Fibroblast of skin of left biceps (primary cell): ENCODE measurements at regions not wholly inside any gene's neighbourhood (a gene's known extent, or its start where the extent isn't known, plus 50 kb on each side); places are given as distances from the start of the nearest gene placed in this dataset.
"Not testable (repeated sequence)": the region's sequence is repeated elsewhere in the genome, so short reads cannot be mapped to it uniquely, and the experiment has no call there.

ENCODE experiments used
- DNase-seq, 2 experiments: peaks; one replicate each; pipeline ENCODE4 v3.0.0-alpha.2; 2013; ENCODE audit warnings: low read depth in 2 of 2

DNA sequence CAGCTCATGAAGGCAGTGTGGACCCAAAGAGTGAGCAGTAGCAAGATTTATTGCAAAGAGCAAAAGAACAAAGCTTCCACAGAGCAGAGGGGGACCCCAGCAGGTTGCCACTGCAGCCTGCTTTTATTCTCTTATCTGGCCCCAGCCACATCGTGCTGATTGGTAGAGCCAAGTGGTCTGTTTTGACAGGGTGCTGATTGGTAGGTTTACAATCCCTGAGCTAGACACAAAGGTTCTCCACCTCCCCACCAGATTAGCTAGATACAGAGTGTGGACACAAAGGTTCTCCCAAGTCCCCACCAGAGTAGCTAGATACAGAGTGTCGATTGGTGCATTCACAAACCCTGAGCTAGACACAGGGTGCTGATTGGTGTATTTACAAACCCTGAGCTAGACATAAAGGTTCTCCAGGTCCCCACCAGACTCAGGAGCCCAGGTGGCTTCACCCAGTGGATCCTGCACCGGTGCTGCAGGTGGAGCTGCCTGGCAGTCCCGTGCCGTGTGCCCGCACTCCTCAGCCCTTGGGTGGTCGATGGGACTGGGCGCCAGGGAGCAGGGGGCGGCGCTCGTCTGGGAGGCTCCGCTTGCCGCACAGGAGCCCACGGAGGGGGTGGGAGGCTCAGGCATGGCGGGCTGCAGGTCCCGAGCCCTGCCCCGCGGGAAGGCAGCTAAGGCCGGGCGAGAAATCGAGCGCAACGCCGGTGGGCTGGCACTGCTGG lies 80.9 kb upstream of the BCHE start:
- DNase-seq, result not testable (repeated sequence)

DNA sequence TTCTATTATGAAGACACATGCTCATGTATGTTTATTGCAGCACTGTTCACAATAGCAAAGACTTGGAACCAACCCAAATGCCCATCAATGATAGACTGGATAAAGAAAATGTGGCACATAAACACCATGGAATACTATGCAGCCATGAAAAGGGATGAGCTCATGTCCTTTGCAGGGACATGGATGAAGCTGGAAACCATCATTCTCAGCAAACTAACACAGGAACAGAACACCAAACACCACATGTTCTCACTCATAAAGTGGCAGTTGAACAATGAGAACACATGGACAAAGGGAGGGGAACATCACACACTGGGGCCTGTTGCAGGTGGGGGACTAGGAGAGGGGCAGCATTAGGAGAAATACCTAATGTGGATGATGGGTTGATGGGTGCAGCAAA lies 77.9 kb upstream of the BCHE start:
- not testable (repeated sequence) for DNase-seq

DNA sequence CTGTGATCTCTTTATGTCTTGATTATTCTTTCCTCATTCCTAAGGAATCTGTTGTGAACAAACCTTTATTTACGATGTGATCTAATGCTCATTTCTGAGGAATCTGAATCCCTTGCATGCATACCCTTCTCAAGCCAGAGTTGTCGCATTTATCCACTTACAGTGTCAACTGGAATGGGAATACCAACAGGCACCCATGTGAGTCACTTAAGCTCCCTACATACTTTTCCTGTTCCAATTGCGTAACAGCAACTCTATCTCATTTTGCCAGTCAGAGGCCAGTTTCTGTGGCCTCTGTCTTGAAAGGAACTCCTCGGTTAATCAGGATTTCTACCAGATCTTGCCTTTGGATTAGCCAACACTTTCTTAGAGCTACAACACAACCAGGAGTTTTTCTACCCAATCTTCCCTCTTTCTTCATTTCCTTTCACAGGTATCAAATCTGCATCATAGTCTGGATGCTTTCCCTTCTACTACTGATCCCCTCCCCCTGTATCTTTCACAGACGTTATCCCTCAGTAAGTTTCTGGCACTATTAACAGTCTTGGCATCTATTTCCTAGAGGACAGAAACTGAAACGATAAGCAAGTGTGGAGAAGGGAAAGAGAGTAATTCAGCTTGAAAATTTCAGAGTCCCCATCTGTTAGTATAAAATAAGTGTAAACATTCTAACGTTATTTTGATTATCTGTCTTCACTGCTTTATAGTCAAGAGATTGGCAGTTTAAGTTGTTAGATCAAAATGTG lies 66.8 kb upstream of the BCHE start:
- DNase-seq, result no peak

DNA sequence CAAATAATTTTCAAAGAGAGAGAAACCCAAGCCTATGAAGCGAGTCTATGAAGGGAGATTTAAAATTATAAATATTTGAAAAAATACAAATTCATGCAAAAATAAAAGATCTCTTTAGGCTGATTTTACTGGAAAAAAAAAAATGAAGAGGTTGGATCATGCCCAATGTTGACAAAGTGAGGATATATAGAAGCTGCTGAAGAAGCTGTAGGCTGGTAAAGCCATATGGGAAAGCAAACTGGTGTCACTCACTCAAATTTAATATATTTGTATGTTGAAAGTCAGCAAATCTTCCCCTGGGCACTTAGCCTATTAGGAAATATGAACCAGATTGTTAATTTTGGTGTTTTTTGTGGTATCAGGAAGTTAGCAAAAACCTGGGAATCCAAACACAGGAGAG lies 61.8 kb upstream of the BCHE start:
- no peak for DNase-seq

DNA sequence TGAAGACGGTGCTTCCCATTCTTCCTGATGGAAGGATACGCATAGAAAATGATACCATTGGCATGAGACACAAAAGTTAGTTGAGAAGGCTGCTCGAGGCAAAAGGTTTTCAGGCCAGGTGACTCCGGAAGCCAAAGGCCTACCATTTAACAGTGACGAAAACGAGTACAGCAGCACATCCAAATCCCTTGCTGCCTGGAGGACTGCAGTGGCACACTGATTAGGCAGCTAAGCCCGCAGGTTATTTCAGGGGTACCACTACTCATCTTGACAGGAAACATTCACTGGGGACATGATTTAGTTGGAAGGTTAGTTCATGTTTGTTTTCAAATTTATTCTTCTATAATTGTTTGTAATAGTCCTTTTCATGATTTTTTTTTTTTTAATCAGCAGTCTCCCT lies 59.9 kb upstream of the BCHE start:
- no peak for DNase-seq

DNA sequence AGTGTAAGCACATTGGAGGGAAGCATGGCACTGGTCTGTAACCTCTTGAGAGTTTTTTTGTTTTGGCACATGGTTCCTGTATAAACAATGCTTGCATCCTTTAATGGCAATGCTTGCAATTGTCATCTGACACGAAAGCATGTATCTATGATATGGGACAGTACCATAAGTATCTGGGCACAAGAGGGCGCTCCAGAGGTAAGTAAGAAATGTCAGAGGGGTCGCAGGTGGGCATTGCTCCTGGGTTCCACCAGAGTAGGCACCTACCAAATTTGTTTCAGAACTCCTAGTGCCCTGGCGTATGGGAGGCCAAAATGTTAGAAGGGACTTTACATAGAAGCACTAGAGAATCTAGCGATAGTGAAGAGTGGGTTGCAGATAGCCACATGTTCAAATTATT lies 58.7 kb upstream of the BCHE start:
- DNase-seq, result no peak

DNA sequence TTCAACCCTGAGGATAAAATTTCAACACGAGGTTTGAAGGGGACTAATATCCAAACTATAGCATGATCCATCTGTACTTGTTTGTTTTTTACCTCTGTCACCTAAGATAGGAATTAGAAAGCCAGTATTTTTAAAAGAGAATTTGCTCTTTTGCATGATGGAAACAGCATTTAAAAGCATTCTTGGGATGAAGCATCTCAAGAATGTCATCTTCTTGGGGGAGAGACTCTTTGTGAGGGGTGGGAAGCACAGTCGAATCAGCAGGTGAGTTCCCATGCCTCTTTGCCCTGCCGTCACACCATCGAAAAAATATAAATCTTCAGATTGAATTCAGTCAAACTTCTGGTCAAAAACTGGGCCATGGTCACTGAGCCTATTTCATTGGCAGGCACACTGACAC lies 55.3 kb upstream of the BCHE start:
- DNase-seq, result no peak
